ENCODE measurements at regions not wholly inside any gene's neighbourhood (a gene's known extent, or its start where the extent isn't known, plus 50 kb on each side); places are given as distances from the start of the nearest gene placed in this dataset.

DNA sequence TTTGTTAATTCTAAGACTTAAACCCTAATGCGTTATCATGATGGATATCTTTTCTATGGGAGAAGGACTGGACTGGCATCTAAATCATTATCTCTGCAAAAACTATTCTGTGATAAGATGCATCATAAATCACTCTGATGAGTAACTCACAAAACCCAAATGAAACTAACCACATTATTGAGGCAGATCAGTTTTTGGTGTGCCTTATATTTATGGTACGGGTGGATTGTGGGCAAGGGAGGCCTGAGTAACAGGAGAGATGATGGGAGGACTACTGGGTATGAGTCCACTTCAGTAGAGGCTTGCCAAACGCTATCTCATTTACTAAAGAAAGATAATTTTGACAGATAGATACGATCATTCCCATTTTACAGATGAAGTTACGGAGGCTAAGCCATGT is 66.4 kb upstream of the GUCY1A1 start:
- no peak overlapping the region for H3K27ac ChIP-seq (ENCODE audit: low read depth, low read length)
- no peak overlapping the region for H2BK5ac ChIP-seq (ENCODE audit: low read depth, low read length)
- H3K23ac ChIP-seq (ENCODE audit: insufficient read length), result no peak overlapping the region
- H2AK5ac ChIP-seq (ENCODE audit: low read depth, low read length), result no peak overlapping the region
- WGBS, 2 experiments (ENCODE audit: extremely low coverage in 1 of 2, insufficient coverage in 1 of 2, insufficient read length in 1 of 2, insufficient replicate concordance in 2 of 2, low coverage in 1 of 2, low lambda C conversion rate in 2 of 2, missing lambda C conversion rate in 1 of 2), result 87% methylated on average over 5 of the region's 5 CpGs; no CpG with 5 or more reads in 1 of the 2 experiments
- H3K79me1 ChIP-seq (ENCODE audit: low read depth, low read length), result no peaks in the 10 kb centered on the region
- FAIRE-seq (no peak), DNase-seq (ENCODE audit: low read depth in 1 of 2, low spot score in 2 of 2) (no peak)
- no peak overlapping the region for H3K4me3 ChIP-seq (ENCODE audit: extremely low read depth in 1 of 4, insufficient read depth in 2 of 4, low read depth in 3 of 4, low read length in 4 of 4)
- no peak overlapping the region for H2BK15ac ChIP-seq (ENCODE audit: low read length)
- no peaks in the 10 kb centered on the region for H3K9me3 ChIP-seq (ENCODE audit: insufficient read depth in 2 of 2, low read depth in 1 of 2, low read length in 1 of 2)
- no peaks in the 10 kb centered on the region for H3K79me2 ChIP-seq (ENCODE audit: control insufficient read depth in 1 of 2, insufficient read depth in 2 of 2, low read length in 2 of 2)
- no peak overlapping the region for H3K14ac ChIP-seq (ENCODE audit: insufficient read length)
- no peak overlapping the region for H3K18ac ChIP-seq (ENCODE audit: extremely low read depth, low read length)
- no peak for TF ChIP-seq CBX8 (IDR thresholded peaks at IDR 0.05; ENCODE audit: borderline replicate concordance, low read depth, low read length)
- no peak for TF ChIP-seq NANOG (IDR thresholded peaks at IDR 0.05; ENCODE audit: insufficient read depth, low read depth, low read length, poor library complexity, severe bottlenecking)
- TF ChIP-seq SP1 (IDR thresholded peaks at IDR 0.05; ENCODE audit: low read depth, low read length), result no peak
- no peak for TF ChIP-seq ASH2L (IDR thresholded peaks at IDR 0.05; ENCODE audit: low read length)
- no peak for TF ChIP-seq HDAC2 (IDR thresholded peaks at IDR 0.05; ENCODE audit: borderline replicate concordance in 1 of 2, low read depth in 2 of 2, low read length in 2 of 2)
- no peak for TF ChIP-seq SIRT6 (IDR thresholded peaks at IDR 0.05; ENCODE audit: low read length)
- TF ChIP-seq BRCA1 (IDR thresholded peaks at IDR 0.05; ENCODE audit: low read depth, low read length), result no peak
- TF ChIP-seq HDAC6 (IDR thresholded peaks at IDR 0.05; ENCODE audit: low read depth, low read length), result no peak
- TF ChIP-seq, protein P1, sequence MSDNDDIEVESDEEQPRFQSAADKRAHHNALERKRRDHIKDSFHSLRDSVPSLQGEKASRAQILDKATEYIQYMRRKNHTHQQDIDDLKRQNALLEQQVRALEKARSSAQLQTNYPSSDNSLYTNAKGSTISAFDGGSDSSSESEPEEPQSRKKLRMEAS (IDR thresholded peaks at IDR 0.05), result no peak
- no peak for TF ChIP-seq KDM1A (IDR thresholded peaks at IDR 0.05; ENCODE audit: borderline replicate concordance, low read length)
- TF ChIP-seq SRF (IDR thresholded peaks at IDR 0.05; ENCODE audit: low read depth, low read length), result no peak
- TF ChIP-seq POU5F1 (IDR thresholded peaks at IDR 0.05; ENCODE audit: low read depth, low read length), result no peak
- no peak for TF ChIP-seq SP4 (IDR thresholded peaks at IDR 0.05; ENCODE audit: low read length)
- no peak for TF ChIP-seq YY1 (IDR thresholded peaks at IDR 0.05; ENCODE audit: low read depth, low read length)
- no peak for TF ChIP-seq POLR2AphosphoS5 (IDR thresholded peaks at IDR 0.05; ENCODE audit: low read depth, low read length)
- TF ChIP-seq CREB1 (IDR thresholded peaks at IDR 0.05), result no peak
- H3K4me2 ChIP-seq (ENCODE audit: insufficient read depth in 1 of 2, low read depth in 2 of 2, low read length in 2 of 2), result no peak overlapping the region
- H3K56ac ChIP-seq (replicated peaks; ENCODE audit: insufficient read length, low read depth, low read length), result no peak overlapping the region
- H3K4ac ChIP-seq (replicated peaks; ENCODE audit: insufficient read length, low read depth, low read length), result no peak overlapping the region
- H3K9ac ChIP-seq (replicated peaks in 1 of 4; ENCODE audit: extremely low read depth in 1 of 4, low read depth in 3 of 4, low read length in 3 of 4), result no peak overlapping the region
- H3K4me1 ChIP-seq (replicated peaks in 1 of 4; ENCODE audit: control insufficient read depth in 3 of 4, insufficient read depth in 4 of 4, low read length in 3 of 4), result no peaks in the 10 kb centered on the region
- H2BK12ac ChIP-seq (ENCODE audit: low read depth, low read length), result no peak overlapping the region
- no peaks in the 10 kb centered on the region for H3K36me3 ChIP-seq (ENCODE audit: control insufficient read depth in 2 of 4, insufficient read depth in 4 of 4, low read length in 3 of 4)
- H2AFZ ChIP-seq (ENCODE audit: low read length), result no peak overlapping the region
- no peaks in the 10 kb centered on the region for H4K20me1 ChIP-seq (replicated peaks in 1 of 2; ENCODE audit: control insufficient read depth in 1 of 2, insufficient read depth in 2 of 2, low read length in 2 of 2)
- no peak overlapping the region for H4K8ac ChIP-seq (ENCODE audit: extremely low read depth, insufficient read depth, low read length)
- H4K5ac ChIP-seq (ENCODE audit: insufficient read length, low read depth, low read length), result no peak overlapping the region
- H2BK20ac ChIP-seq (ENCODE audit: low read length), result no peak overlapping the region
- CTCF ChIA-PET (ENCODE audit: partially characterized antibody), result no interaction called here
- H2BK120ac ChIP-seq (replicated peaks; ENCODE audit: low read depth, low read length), result no peak overlapping the region
- POLR2A ChIA-PET (ENCODE audit: partially characterized antibody), result no interaction called here
- no peaks in the 10 kb centered on the region for H3K23me2 ChIP-seq (ENCODE audit: low read depth, low read length)
- H4K91ac ChIP-seq (replicated peaks; ENCODE audit: insufficient read length, low read length), result no peak overlapping the region
- H3K27me3 ChIP-seq (replicated peaks in 1 of 4; ENCODE audit: control insufficient read depth in 3 of 4, extremely low read depth in 1 of 4, insufficient read depth in 3 of 4, low read length in 3 of 4), result no peaks in the 10 kb centered on the region

All from H1 (cell line).